ENCODE measurements at regions not wholly inside any gene's neighbourhood (a gene's known extent, or its start where the extent isn't known, plus 50 kb on each side); places are given as distances from the start of the nearest gene placed in this dataset.

DNA sequence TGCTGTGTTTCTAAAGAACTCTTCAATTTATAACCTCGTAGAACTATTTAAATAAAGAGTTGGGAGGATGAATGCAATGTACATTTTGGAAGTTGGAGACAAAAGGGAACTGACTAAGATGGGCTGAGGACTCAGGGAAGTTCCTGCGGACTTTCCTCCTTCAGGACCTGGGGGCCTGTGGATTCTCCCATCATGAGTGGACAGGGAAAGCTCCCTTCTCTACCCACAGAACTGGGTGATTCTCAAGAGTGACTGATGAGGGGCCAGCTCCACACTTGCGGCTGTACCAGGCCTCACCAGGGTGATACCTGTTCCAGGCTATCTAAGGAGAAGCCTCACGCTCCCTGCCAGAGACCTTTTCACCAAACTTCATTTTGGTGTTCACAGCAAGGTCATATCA is 143.8 kb upstream of the APCDD1 start:
- Histone ChIP-seq H3K4me3 (no peak overlapping the region), H3K9me3 (no peaks in the 10 kb centered on the region), H3K27ac (no peak overlapping the region), H3K27me3 (no peaks in the 10 kb centered on the region), H3K4me1 (peaks cover 0 to 7% (median 0%) of the 10 kb centered on the region in 9 donors), H3K36me3 (no peaks in the 10 kb centered on the region)
- ATAC-seq (no peak), DNase-seq (no peak)
- TF ChIP-seq, protein P1, sequence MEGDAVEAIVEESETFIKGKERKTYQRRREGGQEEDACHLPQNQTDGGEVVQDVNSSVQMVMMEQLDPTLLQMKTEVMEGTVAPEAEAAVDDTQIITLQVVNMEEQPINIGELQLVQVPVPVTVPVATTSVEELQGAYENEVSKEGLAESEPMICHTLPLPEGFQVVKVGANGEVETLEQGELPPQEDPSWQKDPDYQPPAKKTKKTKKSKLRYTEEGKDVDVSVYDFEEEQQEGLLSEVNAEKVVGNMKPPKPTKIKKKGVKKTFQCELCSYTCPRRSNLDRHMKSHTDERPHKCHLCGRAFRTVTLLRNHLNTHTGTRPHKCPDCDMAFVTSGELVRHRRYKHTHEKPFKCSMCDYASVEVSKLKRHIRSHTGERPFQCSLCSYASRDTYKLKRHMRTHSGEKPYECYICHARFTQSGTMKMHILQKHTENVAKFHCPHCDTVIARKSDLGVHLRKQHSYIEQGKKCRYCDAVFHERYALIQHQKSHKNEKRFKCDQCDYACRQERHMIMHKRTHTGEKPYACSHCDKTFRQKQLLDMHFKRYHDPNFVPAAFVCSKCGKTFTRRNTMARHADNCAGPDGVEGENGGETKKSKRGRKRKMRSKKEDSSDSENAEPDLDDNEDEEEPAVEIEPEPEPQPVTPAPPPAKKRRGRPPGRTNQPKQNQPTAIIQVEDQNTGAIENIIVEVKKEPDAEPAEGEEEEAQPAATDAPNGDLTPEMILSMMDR (IDR thresholded peaks at IDR 0.05): no peak
- intact Hi-C loops (cut with DNase I): no loop called here
- 97 to 99% methylated on average over 4 of the region's 4 CpGs for WGBS, 2 donors

DNA sequence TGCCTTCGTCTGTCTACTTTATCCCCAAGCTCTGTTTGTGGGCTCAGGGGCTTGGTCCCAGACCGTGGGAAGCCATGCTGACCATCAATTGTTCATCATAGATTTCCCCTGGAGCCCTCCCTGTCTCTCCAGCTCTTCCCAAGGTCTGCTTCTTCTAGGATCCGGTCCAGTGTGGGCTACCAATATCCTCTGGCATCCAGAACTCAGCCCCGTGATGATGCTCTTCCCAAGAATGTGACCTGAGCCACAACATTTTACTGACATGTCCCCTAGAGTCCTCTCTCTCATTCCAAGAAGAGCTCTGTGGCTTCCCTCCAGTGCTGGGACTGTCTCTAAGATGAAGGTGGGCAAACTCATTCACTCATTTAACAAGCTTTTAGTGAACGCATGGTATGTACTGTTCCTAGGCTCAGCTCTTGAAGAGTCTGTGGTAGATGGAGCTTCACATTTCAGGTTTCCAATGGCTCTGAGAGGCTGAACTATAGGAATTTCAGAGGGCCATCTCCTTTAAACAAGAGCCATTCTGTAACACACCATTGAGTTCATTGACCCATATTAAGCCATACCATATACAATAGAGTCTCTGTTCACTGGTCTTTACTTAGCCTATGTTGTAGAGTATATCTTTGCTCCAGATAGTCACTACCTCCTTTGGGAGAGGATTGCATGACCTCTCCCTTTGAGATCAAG is 142.0 kb upstream of the APCDD1 start:
- Histone ChIP-seq H3K27ac (no peak overlapping the region), H3K27me3 (no peaks in the 10 kb centered on the region), H3K36me3 (no peaks in the 10 kb centered on the region), H3K9me3 (no peaks in the 10 kb centered on the region), H3K4me1 (peaks cover 0 to 13% (median 0%) of the 10 kb centered on the region in 9 donors), H3K4me3 (no peak overlapping the region)
- no peak for DNase-seq
- no peak for ATAC-seq
- TF ChIP-seq, protein P1 (IDR thresholded peaks at IDR 0.05): no peak
- 75 to 76% methylated on average over 5 of the region's 5 CpGs for WGBS, 2 donors
- intact Hi-C loops (cut with DNase I): no loop called here

DNA sequence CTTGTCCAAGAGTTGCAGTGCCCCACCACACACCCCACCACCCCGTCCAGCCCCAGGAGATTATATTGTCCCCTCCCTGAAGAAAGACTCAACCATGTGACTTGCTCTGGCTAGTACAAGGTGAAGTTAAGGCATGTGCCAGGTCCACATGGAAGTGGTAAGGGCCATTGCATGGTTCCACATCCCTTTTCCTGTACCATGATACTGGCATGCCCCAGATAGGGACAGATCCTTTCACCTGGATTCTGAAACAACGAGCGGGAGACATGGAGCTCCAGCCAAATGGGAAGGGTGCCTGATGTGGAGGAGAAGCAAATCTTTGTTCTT is 141.5 kb upstream of the APCDD1 start:
- Histone ChIP-seq H3K27me3 (no peaks in the 10 kb centered on the region), H3K36me3 (no peaks in the 10 kb centered on the region), H3K27ac (no peak overlapping the region), H3K9me3 (no peaks in the 10 kb centered on the region), H3K4me1 (peaks cover 0 to 13% (median 0%) of the 10 kb centered on the region in 9 donors), H3K4me3 (no peak overlapping the region)
- DNase-seq: no peak
- ATAC-seq: no peak
- intact Hi-C loops (cut with DNase I): no loop called here
- whole genome bisulfite sequencing, 2 donors: 93 to 99% methylated on average over 3 of the region's 3 CpGs
- TF ChIP-seq, protein P1 (IDR thresholded peaks at IDR 0.05): no peak

DNA sequence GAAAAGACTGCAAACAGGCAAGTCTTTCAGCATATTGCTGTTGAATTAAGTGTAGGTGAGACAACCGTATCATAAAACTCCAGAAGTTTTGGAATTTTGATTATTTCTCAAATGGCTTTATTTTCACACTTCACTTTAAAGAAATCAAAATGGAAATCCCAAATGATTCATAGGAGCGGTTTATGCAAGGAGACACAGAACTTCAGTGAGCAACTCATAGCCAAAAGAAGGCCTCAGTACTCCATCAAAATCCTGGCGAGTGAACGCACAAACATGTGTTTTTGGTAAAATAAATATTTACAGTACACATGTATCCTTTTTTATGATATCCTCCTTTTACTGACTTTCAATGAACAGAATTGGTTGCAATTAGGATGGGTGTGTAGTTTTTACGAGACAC is 140.4 kb upstream of the APCDD1 start:
- TF ChIP-seq, protein P1 (IDR thresholded peaks at IDR 0.05): no peak

More for the DNA sequence above, 140.4 kb upstream of the APCDD1 start:
- Histone ChIP-seq H3K27ac (no peak overlapping the region), H3K36me3 (no peaks in the 10 kb centered on the region), H3K4me3 (no peak overlapping the region), H3K27me3 (no peaks in the 10 kb centered on the region), H3K4me1 (peaks cover 0 to 13% (median 0%) of the 10 kb centered on the region in 9 donors), H3K9me3 (no peaks in the 10 kb centered on the region)
- 96 to 97% methylated on average over 5 of the region's 5 CpGs for WGBS, 2 donors
- intact Hi-C loops (cut with DNase I): no loop called here
- DNase-seq (no peak), ATAC-seq (no peak)
